ENCODE measurements at regions not wholly inside any gene's neighbourhood (a gene's known extent, or its start where the extent isn't known, plus 50 kb on each side); places are given as distances from the start of the nearest gene placed in this dataset.

- DNase-seq (ENCODE audit: low spot score): peak; percentile 59
- intact Hi-C loops (cut with DNase I): no loop called here
Measured at GRCh38 chr15:100775581-100776185, 103.9 kb upstream of the ALDH1A3 start.

DNA sequence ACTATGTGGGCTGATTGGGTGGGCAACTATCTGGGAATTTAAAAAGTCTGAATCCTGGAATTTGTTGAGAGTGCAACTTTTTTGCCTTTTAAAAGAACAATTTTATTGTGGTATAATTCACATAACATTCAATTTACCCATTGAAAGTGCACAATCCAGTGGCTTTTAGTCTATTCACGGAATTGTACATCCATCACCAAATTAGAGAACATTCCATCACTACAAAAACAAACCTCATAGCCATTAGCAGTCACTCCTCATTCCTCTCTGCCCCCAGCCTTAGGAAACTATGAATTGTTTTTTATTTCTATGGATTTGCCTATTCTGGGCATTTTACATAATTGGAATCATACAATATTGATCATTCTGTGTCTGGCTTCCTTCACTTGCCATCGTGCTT is 101.8 kb upstream of the ALDH1A3 start:
- intact Hi-C loops (cut with DNase I): no loop called here
- DNase-seq (ENCODE audit: low spot score): no peak

DNA sequence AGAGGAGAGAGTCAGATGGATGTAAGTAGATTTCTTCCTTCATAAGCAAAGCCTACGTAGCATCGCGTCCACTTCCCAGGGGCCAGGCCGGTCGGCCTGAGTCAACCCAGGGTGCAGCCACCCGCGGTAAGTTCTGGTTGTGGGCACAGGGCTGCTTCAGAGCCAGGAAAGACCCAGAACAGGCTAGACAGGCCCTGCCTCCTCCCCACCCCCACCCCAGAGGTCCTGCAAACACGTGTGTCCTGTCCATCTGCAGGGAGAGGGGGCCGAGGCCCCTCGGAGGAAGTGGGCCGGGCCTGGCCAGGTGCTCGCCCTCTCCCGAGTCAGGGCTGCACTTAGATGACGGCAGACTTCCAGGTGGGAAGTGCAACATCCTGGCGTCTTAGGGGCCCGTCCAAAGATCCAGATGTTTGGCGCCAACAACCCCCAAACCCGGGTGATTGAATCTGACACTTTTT is 100.8 kb upstream of the ALDH1A3 start:
- peak; percentile 60 for DNase-seq (ENCODE audit: low spot score)
- intact Hi-C loops (cut with DNase I): no loop called here

- no peak for DNase-seq (ENCODE audit: low spot score)
- intact Hi-C loops (cut with DNase I): no loop called here
Measured at GRCh38 chr15:100779331-100780207, 100.1 kb upstream of the ALDH1A3 start.

DNA sequence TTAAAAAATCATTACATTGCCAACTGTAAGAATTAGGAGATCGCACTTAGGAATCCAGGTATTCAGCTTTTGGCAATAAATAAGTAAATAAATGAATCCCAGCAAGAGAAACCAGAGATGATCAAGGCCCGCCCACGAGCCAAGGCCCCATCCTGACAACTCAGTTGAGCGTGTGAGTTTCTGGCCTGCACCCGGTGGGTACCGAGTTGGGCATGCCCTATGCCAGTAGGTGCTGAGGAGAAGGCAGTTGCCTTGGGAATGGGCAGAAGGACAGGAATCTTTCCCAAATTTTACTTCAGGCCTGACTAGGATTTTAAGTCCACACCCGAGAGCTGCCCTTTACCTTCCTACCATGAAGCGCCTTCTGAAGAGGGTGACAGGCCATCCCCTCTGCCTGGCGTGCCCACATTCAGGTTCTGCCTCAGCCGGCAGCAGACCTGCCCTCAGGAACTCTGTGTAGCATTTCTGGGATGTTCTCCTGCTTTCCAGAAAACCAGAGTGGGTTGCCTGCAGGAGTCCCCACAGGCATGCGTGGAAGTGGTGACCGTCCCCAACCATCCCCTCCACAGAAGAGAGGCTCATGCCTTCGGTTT is 99.3 kb upstream of the ALDH1A3 start:
- intact Hi-C loops (cut with DNase I): no loop called here
- DNase-seq (ENCODE audit: low spot score): no peak

DNA sequence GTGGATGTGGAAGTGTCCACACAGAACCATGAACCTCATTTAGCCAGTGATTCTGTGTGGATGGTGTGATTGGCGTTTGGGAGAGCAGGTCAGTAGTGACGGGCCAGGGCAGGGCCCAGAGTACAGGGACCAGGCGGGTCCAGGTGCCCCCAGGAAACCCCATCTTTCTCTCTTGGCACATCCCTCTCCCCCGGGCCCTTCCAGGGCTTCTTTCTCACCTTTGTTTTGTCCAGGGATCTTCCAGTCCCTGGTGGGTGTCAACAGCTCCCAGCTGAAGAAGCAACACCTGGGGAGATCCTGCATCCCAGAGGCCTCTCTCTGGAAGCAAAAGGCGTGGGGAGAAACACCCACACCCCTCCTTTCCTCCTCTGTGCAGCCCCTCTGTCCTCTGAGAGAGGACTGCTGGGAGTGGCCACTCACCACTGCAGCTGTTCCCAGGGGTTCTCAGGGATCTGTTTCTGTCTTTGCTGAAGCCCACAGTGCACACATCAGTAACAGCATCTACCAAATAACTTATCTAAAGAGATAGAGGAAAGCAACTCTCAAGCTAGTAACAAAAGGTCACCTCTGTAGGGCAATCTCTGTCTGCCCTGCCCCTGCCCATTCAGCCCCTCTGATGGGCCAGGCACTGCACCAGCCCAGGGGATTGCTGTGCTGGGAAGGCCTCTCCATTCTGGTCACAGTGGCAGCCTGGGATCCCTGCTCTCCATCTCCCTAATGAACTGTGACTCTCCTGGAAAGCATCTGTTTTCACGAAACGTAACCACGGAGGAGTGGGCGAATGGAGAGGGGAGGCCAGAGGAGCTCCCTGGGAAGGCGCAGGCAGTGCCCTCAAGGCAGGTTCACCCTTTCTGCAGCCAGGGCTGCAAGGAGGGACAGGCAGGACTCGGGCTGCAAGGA is 98.3 kb upstream of the ALDH1A3 start:
- intact Hi-C loops (cut with DNase I): no loop called here
- peak; percentile 47 for DNase-seq (ENCODE audit: low spot score)

DNA sequence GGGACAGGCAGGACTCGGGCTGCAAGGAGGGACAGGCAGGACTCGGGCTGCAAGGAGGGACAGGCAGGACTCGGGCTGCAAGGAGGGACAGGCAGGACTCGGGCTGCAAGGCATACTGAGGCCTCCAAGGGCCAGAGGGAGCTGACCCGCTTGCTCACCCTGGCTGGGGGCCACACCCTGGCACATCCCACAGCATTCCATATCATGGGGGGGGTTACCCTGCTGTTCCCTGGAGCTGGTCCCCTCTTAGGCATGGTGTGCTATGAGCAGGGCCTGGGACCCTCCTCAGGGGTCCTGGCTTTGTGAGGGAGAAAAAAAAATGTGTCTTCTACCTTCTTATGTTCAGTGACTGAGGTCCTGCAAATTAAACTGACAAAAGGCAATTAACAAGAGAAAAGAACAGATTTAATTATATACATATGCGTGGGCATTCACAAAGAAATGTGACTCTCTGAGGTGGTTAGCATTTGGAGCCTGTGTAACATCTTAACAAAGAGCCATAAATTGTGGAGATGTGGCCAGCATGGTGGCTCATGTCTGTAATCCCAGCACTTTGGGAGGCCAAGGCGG is 97.6 kb upstream of the ALDH1A3 start:
- DNase-seq (ENCODE audit: low spot score): no peak
- intact Hi-C loops (cut with DNase I): no loop called here

DNA sequence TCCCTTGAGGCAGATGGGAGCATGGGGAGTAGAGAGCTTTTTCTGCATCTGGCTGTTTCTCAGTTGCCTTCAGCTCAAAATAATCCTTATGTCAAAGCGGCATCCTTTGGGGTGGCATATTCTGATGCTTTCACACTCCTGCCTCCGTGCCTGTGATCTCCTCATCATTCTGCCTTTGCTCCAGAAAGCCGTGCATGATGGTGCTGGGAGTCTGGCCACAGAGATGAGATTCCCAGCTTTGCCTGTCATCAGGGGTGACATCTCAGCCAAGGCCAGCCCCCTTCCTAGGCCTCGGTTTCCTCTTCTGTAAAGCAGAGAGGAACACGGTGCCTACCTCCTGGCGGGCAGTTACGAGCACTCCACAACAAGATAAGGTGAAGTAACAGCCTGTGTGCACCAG is 96.3 kb upstream of the ALDH1A3 start:
- peak; percentile 49 for DNase-seq (ENCODE audit: low spot score)
- intact Hi-C loops (cut with DNase I): no loop called here

GRCh38 chr15:100783760-100784492 is 95.7 kb upstream of the ALDH1A3 start:
- peak; percentile 67 for DNase-seq (ENCODE audit: low spot score)
- intact Hi-C loops (cut with DNase I): no loop called here

- DNase-seq (ENCODE audit: low spot score): peak; percentile 19
- intact Hi-C loops (cut with DNase I): no loop called here
Measured at GRCh38 chr15:100784493-100785180, 95.0 kb upstream of the ALDH1A3 start.

GRCh38 chr15:100785181-100786138 is 94.2 kb upstream of the ALDH1A3 start:
- peak; percentile 20 for DNase-seq (ENCODE audit: low spot score)
- intact Hi-C loops (cut with DNase I): no loop called here

GRCh38 chr15:100786139-100786531 is 93.5 kb upstream of the ALDH1A3 start:
- intact Hi-C loops (cut with DNase I): no loop called here
- DNase-seq (ENCODE audit: low spot score): no peak

- intact Hi-C loops (cut with DNase I): no loop called here
- DNase-seq (ENCODE audit: low spot score): peak; percentile 55
Measured at GRCh38 chr15:100786901-100787566, 92.6 kb upstream of the ALDH1A3 start.

DNA sequence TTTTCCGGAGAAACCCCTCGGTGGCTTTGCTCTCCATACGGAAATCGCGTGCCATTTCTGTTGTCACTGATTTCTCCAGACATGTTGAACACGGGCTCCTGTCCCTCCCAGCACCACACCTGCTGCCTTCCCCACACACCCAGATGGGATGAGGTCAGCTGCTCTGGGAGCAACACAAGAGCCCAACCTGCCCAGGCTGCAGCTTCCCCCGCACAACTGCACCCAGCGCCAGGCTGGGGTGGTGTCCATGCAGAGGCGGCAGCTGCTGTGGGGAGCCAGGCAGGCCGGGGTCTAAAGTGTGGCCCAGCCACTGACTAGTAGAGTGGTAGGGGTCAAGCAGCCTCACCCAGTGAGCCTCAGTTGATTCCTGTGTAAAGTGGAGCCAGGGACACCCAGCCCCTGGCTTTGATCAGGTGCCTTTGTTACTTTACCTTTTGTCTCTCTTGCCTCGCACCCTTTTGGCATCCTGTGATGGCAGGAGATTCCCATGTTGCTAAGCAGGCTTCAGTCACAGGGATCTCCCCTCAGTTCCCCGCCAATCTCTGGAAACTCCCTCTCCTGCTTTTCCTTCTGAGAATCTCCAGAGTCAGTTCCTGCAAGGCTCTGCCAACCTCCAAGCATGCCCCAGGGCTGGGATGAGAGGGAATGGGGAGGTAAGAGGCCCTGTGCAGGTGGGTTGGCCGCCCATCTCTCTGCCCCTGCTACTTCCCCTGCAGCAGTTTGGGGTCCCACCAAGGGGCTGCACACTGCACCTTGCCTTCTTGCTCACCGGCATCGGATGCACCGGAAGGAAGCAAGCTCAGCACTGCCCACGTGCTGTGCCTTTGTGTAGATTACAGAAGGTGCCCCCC is 91.8 kb upstream of the ALDH1A3 start:
- DNase-seq (ENCODE audit: low spot score): peak; percentile 67
- intact Hi-C loops (cut with DNase I): no loop called here

- intact Hi-C loops (cut with DNase I): no loop called here
- DNase-seq (ENCODE audit: low spot score): no peak
Measured at GRCh38 chr15:100788418-100789105, 91.1 kb upstream of the ALDH1A3 start.
